ENCODE measurements at regions not wholly inside any gene's neighbourhood (a gene's known extent, or its start where the extent isn't known, plus 50 kb on each side); places are given as distances from the start of the nearest gene placed in this dataset.

DNA sequence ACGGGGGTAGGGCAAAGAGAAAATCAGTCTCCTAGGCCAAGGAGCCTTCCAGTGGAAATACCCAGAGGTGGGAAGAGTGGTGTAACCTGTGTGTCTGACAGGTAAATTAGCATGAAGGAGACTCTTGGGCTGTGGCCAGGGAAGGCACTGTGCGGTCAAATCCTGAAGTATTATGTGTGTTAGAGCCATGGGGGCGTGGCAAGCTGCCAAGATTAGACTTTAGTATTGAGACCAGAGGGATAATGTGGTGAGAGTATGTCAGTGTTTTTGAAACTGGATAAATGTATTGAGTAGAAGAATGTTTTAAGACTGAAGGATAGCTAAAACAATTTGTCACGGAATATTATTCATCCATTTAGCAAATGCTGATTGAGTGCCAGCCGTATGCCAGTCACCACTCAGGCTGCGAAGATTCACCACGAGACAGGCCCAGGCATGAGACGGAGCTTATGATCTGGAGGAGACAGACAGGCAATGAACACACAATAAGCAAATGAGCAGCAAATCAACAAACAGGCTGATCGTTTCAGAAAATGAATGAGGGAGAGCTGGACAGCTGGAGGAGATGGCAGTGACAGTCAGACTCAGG, 445.9 kb downstream of the MCTP2 start:
- DNase-seq (ENCODE audit: low read depth, low spot score) = peak; percentile 85
- dilution Hi-C loops (cut with MboI; ENCODE audit: extremely low pct_ligation_motif_present, low sequenced_read_pairs) = no loop called here
- peak overlapping the region in 2 of 3 experiments; percentile 15 to 41 for H3K4me3 ChIP-seq (ENCODE audit: control insufficient read depth in 2 of 3, extremely low read depth in 1 of 3, insufficient read depth in 2 of 3, low read depth in 1 of 3, low read length in 3 of 3)

GRCh38 chr15:94682171-94682570, 450.8 kb downstream of the MCTP2 start:
- Histone ChIP-seq H3K4me1 (ENCODE audit: control insufficient read depth, extremely low read depth, insufficient read depth, low read length) (peaks cover 8% of the 10 kb centered on the region), H3K9ac (ENCODE audit: control insufficient read depth, extremely low read depth, insufficient read depth, low read length) (no peak overlapping the region), H3K4me3 (ENCODE audit: control insufficient read depth in 2 of 3, extremely low read depth in 1 of 3, insufficient read depth in 2 of 3, low read depth in 1 of 3, low read length in 3 of 3) (no peak overlapping the region), H3K36me3 (ENCODE audit: control insufficient read depth in 2 of 2, extremely low read depth in 1 of 2, insufficient read depth in 2 of 2, low read length in 2 of 2) (no peaks in the 10 kb centered on the region), H3K27me3 (ENCODE audit: control insufficient read depth, extremely low read depth, insufficient read depth, low read length) (no peaks in the 10 kb centered on the region), H2AFZ (ENCODE audit: control insufficient read depth, low read length) (no peak overlapping the region), H3K9me3 (ENCODE audit: control insufficient read depth, low read depth, low read length) (no peaks in the 10 kb centered on the region), H3K4me2 (ENCODE audit: control insufficient read depth, extremely low read depth, insufficient read depth, low read depth, low read length) (no peak overlapping the region), H4K20me1 (ENCODE audit: control insufficient read depth, extremely low read depth, insufficient read depth, low read length) (no peaks in the 10 kb centered on the region), H3K9me1 (ENCODE audit: control insufficient read depth, extremely low read depth, insufficient read depth, low read length) (no peaks in the 10 kb centered on the region), H3K79me2 (ENCODE audit: control insufficient read depth, insufficient read depth, low read length) (no peaks in the 10 kb centered on the region), H3K27ac (ENCODE audit: control insufficient read depth, insufficient read depth, low read length) (no peak overlapping the region)
- dilution Hi-C loops (cut with MboI; ENCODE audit: extremely low pct_ligation_motif_present, low sequenced_read_pairs) = no loop called here
- DNase-seq (ENCODE audit: low read depth, low spot score) (no peak), FAIRE-seq (no peak)
- no peak for TF ChIP-seq CTCF (optimal IDR thresholded peaks at IDR 0.05 in 1 of 3, IDR thresholded peaks at IDR 0.05 in 1 of 3, conservative IDR thresholded peaks at IDR 0.05 in 1 of 3; ENCODE audit: extremely low read depth in 1 of 3, insufficient read depth in 2 of 3, low read length in 3 of 3)
- TF ChIP-seq EZH2 (IDR thresholded peaks at IDR 0.05; ENCODE audit: low read length) = no peak

More for the DNA sequence above, 445.9 kb downstream of the MCTP2 start:
- H3K4me1 ChIP-seq (ENCODE audit: control insufficient read depth, extremely low read depth, insufficient read depth, low read length) = peaks cover 38% of the 10 kb centered on the region
- H3K9ac ChIP-seq (ENCODE audit: control insufficient read depth, extremely low read depth, insufficient read depth, low read length) = peak overlapping the region; percentile 55
- no peaks in the 10 kb centered on the region for H3K9me1 ChIP-seq (ENCODE audit: control insufficient read depth, extremely low read depth, insufficient read depth, low read length)
- no peaks in the 10 kb centered on the region for H3K36me3 ChIP-seq (ENCODE audit: control insufficient read depth in 2 of 2, extremely low read depth in 1 of 2, insufficient read depth in 2 of 2, low read length in 2 of 2)
- peak; percentile 77 for FAIRE-seq
- H3K79me2 ChIP-seq (ENCODE audit: control insufficient read depth, insufficient read depth, low read length) = no peaks in the 10 kb centered on the region
- no peaks in the 10 kb centered on the region for H3K27me3 ChIP-seq (ENCODE audit: control insufficient read depth, extremely low read depth, insufficient read depth, low read length)
- H3K4me2 ChIP-seq (ENCODE audit: control insufficient read depth, extremely low read depth, insufficient read depth, low read depth, low read length) = peak overlapping the region; percentile 82
- H3K27ac ChIP-seq (ENCODE audit: control insufficient read depth, insufficient read depth, low read length) = peak overlapping the region; percentile 93
- no peaks in the 10 kb centered on the region for H3K9me3 ChIP-seq (ENCODE audit: control insufficient read depth, low read depth, low read length)
- no peaks in the 10 kb centered on the region for H4K20me1 ChIP-seq (ENCODE audit: control insufficient read depth, extremely low read depth, insufficient read depth, low read length)
- H2AFZ ChIP-seq (ENCODE audit: control insufficient read depth, low read length) = peak overlapping the region; percentile 83
- no peak for TF ChIP-seq CTCF (optimal IDR thresholded peaks at IDR 0.05 in 1 of 3, IDR thresholded peaks at IDR 0.05 in 1 of 3, conservative IDR thresholded peaks at IDR 0.05 in 1 of 3; ENCODE audit: extremely low read depth in 1 of 3, insufficient read depth in 2 of 3, low read length in 3 of 3)
- no peak for TF ChIP-seq EZH2 (IDR thresholded peaks at IDR 0.05; ENCODE audit: low read length)

All from keratinocyte (primary cell).